Adrenal gland (tissue), 5 donors: ENCODE measurements at regions not wholly inside any gene's neighbourhood (a gene's known extent, or its start where the extent isn't known, plus 50 kb on each side); places are given as distances from the start of the nearest gene placed in this dataset.

ENCODE experiments used
- CTCF ChIP-seq, 6 experiments: fragments of 450-650 bp in 4 of 6; fragments of 200-600 bp in 2 of 6; sonication (generic) in 1 of 6; IDR thresholded peaks; 1 replicate in 5 of 6; 2 replicates in 1 of 6; pipeline versions ENCODE4 v1.5.1 to v1.8.0; 2016 to 2021; ENCODE audit warnings: antibody characterized with exemption in 6 of 6, mild to moderate bottlenecking in 2 of 6, moderate library complexity in 1 of 6
- POLR2A ChIP-seq, 2 donors: fragments of 450-650 bp; IDR thresholded peaks; one replicate each; pipeline ENCODE4 v1.6.1; 2017; ENCODE audit warnings: antibody characterized with exemption in 2 of 2, mild to moderate bottlenecking in 2 of 2, moderate library complexity in 1 of 2
- donor health status: DM: no; HTN: no; CAD: no.

- TF ChIP-seq CTCF (IDR thresholded peaks at IDR 0.05) (no peak), POLR2A (IDR thresholded peaks at IDR 0.05) (no peak)
These were observed 619.3 kb downstream of the PTPRU start for GRCh38 chr1:29855561-29856160.
